ENCODE measurements at regions not wholly inside any gene's neighbourhood (a gene's known extent, or its start where the extent isn't known, plus 50 kb on each side); places are given as distances from the start of the nearest gene placed in this dataset.
"Not testable (repeated sequence)": the region's sequence is repeated elsewhere in the genome, so short reads cannot be mapped to it uniquely, and the experiment has no call there.

DNA sequence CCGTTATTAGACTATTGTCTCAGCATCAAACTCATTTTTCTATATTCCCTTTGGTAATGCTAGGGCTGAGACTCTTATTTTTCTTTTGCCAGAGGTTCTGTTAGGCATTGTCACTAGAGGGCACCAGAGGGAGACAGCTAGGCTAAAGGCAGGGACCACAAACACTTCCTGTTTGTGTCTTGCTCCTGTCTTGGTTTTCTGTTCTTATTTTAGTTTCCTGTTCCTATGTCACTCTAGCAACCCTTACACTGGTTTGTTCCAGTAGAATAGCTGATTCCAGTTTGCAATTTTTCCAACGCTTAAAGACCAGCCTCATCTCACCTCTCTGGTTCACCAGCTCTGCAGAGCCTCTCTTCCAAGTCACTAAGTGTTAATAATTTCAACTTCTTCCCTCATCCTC, 772.0 kb downstream of the DIAPH3 start:
- peak; percentile 50 for DNase-seq

- DNase-seq: no peak
Measured at GRCh38 chr13:59392328-59392727, 771.4 kb downstream of the DIAPH3 start.

DNA sequence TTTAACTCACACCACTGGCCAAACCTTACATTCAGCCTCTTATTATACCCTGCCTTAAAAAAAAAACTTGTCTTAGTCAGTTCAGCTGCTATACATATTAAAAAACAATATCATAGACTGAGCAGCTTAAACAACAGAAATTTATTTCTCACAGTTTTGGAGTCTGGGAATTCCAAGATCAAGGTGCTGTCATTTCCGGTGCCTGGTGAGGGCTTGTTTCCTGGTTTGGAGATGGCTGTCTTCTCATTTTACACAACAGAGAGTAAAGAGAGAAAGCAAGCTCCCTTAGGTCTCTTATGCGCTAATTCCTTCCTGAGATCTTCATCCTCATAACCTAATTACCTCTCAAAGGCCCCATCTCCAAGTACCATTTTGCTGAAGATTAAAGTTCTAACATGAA, 769.2 kb downstream of the DIAPH3 start:
- DNase-seq: no peak

DNA sequence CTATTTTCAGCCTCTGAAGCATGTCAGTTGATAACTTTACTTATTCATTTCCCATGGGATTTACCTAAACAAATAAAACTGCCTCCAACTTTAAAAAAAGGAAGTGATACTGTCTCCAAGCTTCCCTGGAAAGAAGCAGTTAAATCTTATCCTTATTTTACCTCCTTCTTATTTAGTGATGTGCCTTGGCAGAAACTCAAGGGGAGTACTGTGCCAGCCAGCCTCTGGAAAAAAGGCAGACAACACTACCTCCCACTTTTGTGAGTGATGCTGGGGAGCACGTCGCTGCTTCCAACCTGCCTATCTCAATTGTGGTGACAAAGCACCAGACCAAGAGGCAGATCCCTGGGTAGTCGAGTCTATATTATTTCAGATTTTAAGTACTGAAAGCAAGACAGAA, 765.6 kb downstream of the DIAPH3 start:
- DNase-seq: no peak

- no peak for DNase-seq
Measured at GRCh38 chr13:59398661-59399060, 765.1 kb downstream of the DIAPH3 start.

DNA sequence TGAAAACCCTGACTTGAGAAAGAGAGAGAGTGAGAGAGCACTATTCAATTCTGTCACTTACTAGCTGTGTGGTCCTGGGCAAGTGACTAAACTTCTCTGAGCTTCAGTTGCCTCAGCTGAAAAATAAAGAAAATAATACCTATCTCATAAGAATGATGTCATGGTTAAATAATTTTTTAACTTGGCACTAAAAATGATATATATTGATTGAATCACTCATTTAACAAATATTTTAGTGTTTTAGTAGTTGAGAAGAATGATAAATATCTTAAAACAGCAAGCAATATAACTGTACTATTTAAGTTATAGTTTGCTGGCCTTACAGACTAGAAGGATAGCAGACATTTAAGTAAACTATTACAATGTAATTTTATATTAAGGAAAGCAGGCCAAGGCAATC, 764.2 kb downstream of the DIAPH3 start:
- no peak for DNase-seq

- no peak for DNase-seq
Measured at GRCh38 chr13:59404331-59404730, 759.4 kb downstream of the DIAPH3 start.

- DNase-seq: not testable (repeated sequence)
Measured at GRCh38 chr13:59407251-59407650, 756.5 kb downstream of the DIAPH3 start.

- DNase-seq: no peak
Measured at GRCh38 chr13:59408738-59409137, 755.0 kb downstream of the DIAPH3 start.

- DNase-seq: no peak
Measured at GRCh38 chr13:59409211-59409610, 754.5 kb downstream of the DIAPH3 start.

DNA sequence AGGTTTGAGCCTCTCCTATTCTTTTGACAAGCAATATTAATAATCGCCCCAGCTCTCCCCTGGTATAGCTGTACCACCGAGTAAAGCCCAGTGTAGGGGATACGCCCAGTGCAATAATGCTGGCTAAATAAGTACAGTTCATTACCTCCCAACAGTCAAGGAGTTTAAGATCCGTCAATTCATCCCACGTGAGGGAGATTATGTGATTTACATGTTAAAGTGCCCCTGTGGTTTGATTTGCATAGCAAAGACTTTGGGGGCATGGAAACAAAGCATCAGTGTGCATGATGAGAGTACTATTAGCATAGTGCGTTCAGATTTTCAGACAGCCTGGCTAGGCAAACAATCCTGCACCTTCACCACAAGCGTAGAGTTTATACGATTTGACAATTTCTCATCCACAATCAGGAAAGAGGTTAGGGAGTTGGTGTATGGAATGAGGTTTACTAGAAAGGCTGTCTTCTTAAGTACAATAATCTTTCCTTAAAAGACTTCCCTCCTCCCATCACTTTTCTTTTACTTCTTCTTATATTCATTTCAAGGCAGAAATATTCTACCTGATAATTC, 754.0 kb downstream of the DIAPH3 start:
- no peak for DNase-seq

GRCh38 chr13:59413126-59413525, 750.6 kb downstream of the DIAPH3 start:
- no peak for DNase-seq

DNA sequence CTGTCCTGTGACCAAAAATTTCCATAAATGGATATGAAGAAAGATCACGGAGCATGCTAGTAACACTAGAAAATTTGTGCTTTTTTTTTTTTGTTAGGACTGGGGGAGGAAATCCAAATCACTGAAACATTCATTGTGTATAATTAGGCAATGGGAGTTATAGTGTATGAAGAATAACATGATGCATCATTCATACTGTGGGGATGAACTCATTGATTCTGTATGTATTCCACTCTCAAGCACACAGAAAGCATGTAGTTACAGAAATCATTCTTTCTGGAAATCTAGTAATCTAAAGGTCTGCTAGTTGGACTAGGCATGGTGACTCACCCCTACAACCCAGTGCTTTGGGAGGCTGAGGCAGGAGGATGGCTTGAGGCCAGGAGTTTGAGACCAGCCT, 749.7 kb downstream of the DIAPH3 start:
- no peak for DNase-seq

DNA sequence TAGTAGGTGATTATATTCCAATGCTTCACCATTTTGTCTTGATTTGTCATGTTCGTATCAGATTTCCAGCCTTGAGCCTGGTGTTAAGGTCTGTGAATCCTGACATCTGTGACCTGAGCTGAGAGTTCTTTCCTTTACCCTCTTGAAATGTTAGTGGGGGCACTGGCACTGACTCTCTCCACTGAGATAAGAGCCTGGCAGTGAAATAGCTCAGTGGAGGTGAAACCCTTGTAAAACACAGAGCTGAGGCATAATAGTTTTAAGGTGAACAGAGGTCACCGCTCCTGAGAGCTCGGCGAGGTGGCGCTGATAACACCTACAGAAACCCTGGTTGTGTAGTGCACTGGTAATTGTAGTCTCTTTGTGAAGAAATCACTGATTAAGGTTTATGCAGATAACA, 748.2 kb downstream of the DIAPH3 start:
- no peak for DNase-seq

DNA sequence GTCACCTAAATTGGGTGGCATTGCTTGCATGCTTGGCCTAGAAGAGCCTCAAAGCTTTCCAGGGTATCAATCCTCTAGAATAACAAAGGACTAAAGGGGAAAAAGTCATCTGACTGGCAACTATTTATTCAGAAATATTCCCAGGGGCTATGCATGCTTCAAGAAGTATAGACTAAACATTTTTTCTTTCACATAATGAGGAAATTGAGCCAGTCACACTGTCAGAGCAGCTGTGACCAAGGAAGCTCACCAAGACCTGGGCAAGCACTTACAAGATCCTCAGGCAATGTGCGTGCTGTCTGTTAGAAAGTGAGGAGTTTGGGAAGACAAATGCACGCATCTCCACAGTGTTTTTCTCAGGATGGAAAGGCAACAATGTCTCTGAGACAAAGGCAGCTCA, 747.2 kb downstream of the DIAPH3 start:
- no peak for DNase-seq

- no peak for DNase-seq
Measured at GRCh38 chr13:59422646-59423045, 741.1 kb downstream of the DIAPH3 start.

GRCh38 chr13:59423708-59424340, 739.9 kb downstream of the DIAPH3 start:
- no peak for DNase-seq

GRCh38 chr13:59424661-59425060, 739.1 kb downstream of the DIAPH3 start:
- DNase-seq: no peak

GRCh38 chr13:59425211-59425741, 738.5 kb downstream of the DIAPH3 start:
- no peak for DNase-seq

DNA sequence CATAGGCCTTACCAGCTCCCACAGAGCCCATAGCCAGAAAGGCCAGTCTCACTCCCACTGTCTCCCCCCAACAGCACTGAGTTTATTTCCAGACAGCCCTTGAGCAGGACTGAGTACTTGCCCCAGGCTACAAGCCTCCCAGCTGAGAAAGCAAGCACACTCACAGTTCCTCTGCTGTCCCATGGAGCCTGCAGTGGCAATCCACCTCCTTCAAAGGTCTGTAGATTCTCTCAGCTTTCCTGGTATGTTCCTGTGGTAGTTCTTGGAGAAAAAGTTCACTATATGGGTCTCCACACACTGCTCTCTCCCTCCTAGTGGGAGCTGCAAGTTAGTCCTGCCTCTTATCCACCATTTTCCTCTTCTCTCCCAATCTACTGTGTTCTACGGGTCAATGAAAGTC, 728.7 kb downstream of the DIAPH3 start:
- no peak for DNase-seq

- DNase-seq: no peak
Measured at GRCh38 chr13:59437544-59438301, 726.0 kb downstream of the DIAPH3 start.

DNA sequence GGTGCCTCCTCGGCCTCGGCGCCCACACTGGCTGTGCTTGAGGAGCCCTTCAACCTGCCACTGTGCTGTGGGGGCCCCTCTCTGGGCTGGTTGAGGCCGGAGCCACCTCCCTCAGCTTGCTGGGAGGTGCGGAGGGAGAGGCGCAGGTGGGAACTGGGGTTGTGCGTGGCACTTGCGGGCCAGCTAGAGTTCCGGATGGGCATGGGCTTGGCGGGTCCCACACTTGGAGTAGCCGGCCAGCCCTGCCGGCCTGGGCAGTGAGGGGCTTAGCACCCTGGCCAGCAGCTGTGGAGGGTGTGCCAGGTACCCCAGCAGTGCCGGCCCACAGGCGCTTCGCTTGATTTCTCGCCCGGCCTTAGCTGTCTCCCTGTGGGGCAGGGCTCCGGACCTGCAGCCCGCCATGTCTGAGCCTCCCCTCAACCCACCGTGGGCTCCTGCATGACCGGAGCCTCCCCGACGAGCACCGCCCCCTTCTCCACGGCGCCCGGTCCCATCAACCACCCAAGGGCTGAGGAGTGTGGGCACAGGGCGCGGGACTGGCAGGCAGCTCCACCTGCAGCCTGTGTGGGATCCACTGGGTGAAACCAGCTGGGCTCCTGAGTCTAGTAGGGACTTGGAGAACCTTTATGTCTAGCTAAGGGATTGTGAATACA, 723.8 kb downstream of the DIAPH3 start:
- no peak for DNase-seq

DNA sequence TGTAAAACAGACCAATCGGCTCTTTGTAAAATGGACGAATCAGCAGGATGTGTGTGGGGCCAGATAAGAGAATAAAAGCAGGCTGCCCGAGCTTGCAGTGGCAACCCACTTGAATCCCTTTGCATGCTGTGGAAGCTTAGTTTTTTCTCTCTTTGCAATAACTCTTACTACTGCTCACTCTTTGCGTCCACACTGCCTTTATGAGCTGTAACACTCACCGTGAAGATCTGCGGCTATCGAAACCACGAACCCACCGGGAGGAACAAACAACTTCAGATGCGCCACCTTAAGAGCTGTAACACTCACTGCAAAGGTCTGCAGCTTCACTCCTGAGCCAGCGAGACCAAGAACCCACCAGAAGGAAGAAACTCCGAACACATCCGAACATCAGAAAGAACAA, 722.7 kb downstream of the DIAPH3 start:
- not testable (repeated sequence) for DNase-seq
